HG02798 (cell line): ENCODE measurements at regions not wholly inside any gene's neighbourhood (a gene's known extent, or its start where the extent isn't known, plus 50 kb on each side); places are given as distances from the start of the nearest gene placed in this dataset.
"Not testable (repeated sequence)": the region's sequence is repeated elsewhere in the genome, so short reads cannot be mapped to it uniquely, and the experiment has no call there.

Source experiments
- ATAC-seq: cut with Tn5 transposase; IDR thresholded peaks from one replicate; pipeline ENCODE4 v1.9.1; 2021; ENCODE audit warnings: mild to moderate bottlenecking; ENCODE audit not compliant: unreplicated experiment, poor library complexity

- no peak for ATAC-seq
These were observed 612.0 kb downstream of the IRS1 start for GRCh38 chr2:226187616-226188015.

GRCh38 chr2:226187156-226187555 is 612.5 kb downstream of the IRS1 start:
- no peak for ATAC-seq

GRCh38 chr2:226185616-226186211 is 613.9 kb downstream of the IRS1 start:
- ATAC-seq: no peak

GRCh38 chr2:226184940-226185615 is 614.5 kb downstream of the IRS1 start:
- ATAC-seq: no peak

GRCh38 chr2:226184540-226184939 is 615.1 kb downstream of the IRS1 start:
- no peak for ATAC-seq

GRCh38 chr2:226183550-226183949 is 616.1 kb downstream of the IRS1 start:
- no peak for ATAC-seq

- ATAC-seq: no peak
These were observed 616.6 kb downstream of the IRS1 start for GRCh38 chr2:226183033-226183432.

- ATAC-seq: no peak
These were observed 617.7 kb downstream of the IRS1 start for GRCh38 chr2:226181909-226182308.

- no peak for ATAC-seq
These were observed 619.2 kb downstream of the IRS1 start for GRCh38 chr2:226180281-226180884.

GRCh38 chr2:226179010-226179409 is 620.6 kb downstream of the IRS1 start:
- no peak for ATAC-seq

- no peak for ATAC-seq
These were observed 623.2 kb downstream of the IRS1 start for GRCh38 chr2:226176283-226176984.

GRCh38 chr2:226174390-226174789 is 625.2 kb downstream of the IRS1 start:
- no peak for ATAC-seq

GRCh38 chr2:226172939-226173338 is 626.7 kb downstream of the IRS1 start:
- ATAC-seq: no peak

GRCh38 chr2:226172309-226172708 is 627.3 kb downstream of the IRS1 start:
- no peak for ATAC-seq

GRCh38 chr2:226169751-226170581 is 629.7 kb downstream of the IRS1 start:
- no peak for ATAC-seq

- ATAC-seq: no peak
These were observed 631.0 kb downstream of the IRS1 start for GRCh38 chr2:226168496-226169160.

- no peak for ATAC-seq
These were observed 635.1 kb downstream of the IRS1 start for GRCh38 chr2:226164512-226164911.

GRCh38 chr2:226160617-226161016 is 639.0 kb downstream of the IRS1 start:
- not testable (repeated sequence) for ATAC-seq

GRCh38 chr2:226159875-226160479 is 639.6 kb downstream of the IRS1 start:
- ATAC-seq: no peak
